T47D (cell line): ENCODE measurements at regions not wholly inside any gene's neighbourhood (a gene's known extent, or its start where the extent isn't known, plus 50 kb on each side); places are given as distances from the start of the nearest gene placed in this dataset.
"Not testable (repeated sequence)": the region's sequence is repeated elsewhere in the genome, so short reads cannot be mapped to it uniquely, and the experiment has no call there.

Source experiments
- DNase-seq, 2 experiments: peaks; one replicate each; pipeline versions ENCODE4 v3.0.0 to v3.0.0-alpha.2; 2011 to 2012; ENCODE audit warnings: low read depth in 1 of 2, low spot score in 1 of 2
- in situ Hi-C: cut with HindIII; loops from 2 replicates; pipeline ENCODE4 v1.10.0; 2016; ENCODE audit warnings: low sequenced_read_pairs, low pct_unique_long_range_greater_than_20kb

DNA sequence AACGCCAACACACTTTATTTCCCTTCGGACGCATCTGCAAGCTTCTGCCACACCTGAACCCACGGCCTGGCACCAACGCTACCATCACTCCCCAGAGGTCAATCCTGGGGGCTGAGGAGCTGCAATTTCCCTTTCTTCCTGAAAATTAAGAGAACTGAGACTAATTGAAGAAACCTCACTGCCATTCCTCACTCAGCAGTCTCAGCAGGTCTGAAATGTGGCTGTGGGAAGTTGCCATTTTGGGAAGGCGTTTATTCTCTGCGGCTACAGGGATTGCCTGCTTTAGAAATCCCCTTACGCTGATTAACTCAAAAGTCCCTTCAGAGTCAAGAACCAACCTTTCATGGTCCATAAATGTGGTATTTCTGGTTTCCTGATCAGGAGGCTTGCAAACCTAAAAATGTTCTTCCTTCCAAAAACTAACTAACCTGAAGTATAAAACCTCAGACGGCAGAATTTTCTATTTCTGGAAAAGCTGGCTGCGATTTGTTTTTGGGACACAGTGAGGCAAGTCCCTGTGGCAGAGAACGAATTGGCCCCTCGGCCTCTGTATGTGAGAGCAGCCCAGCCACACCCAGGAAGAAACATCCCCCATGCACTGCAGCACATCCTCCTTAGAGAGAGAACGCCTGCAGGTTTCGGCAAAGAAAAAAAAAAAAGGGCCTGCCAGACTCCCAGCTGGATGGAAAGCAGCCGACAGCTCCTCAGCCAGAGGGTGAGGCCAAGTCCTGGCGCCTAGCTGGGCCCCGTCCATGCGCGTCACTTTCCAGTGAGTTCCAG is 5404.8 kb upstream of the TPTE start:
- in situ Hi-C loops, DNase-seq: not testable (repeated sequence)

DNA sequence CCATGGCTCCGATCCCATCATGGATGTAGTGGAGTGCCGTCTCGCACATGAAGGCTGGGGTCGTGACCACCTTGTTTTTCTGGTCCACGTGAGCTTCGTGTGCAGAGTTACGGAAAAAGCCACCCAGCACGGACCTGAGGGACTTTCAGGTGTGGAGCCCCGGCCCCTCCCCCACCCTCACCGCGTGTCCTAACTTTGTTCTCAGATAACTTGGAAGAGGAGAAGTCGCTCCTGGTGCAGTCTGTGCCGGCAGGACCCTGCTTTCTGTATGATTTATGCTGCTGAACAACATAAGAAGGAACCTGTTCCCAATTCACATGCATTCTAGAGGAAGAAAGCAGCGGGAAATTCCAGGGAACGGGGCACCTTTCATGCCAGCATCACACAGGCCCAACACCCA is 5404.2 kb upstream of the TPTE start:
- DNase-seq, in situ Hi-C loops: not testable (repeated sequence)

DNA sequence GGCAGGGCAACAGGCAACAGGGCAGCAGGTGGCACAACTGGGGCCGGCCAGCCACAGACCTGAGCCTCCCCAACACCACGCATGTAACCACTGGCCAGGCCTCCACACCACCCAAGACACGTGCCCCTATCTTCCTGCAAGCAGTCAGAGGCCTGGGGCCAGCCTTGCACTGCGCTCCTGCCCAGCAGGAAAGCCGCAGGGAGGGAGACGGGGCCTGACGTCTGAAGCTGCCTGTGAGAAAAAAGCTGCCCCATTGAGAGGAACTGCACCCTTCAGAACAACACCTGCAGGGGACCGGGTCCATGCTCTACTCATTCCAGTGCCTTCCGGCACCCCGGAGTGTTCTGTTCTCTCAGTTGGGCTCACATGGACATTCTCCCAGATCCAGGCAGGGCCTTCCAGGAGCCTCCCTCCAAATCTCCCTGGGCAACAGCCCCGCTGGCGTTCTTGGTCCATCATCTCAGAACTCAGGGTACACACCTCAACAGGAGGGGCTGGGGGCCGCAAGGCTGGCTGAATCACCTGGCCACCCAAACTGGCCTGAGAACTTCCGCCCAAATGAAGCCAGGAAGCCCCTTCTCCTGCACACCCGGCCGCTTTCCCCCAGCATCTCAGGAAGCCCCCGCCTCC is 5403.6 kb upstream of the TPTE start:
- in situ Hi-C loops, DNase-seq: not testable (repeated sequence)

GRCh38 chr21:5118296-5118679 is 5403.1 kb upstream of the TPTE start:
- in situ Hi-C loops, DNase-seq: not testable (repeated sequence)

GRCh38 chr21:5119179-5119578 is 5402.2 kb upstream of the TPTE start:
- DNase-seq, in situ Hi-C loops: not testable (repeated sequence)

DNA sequence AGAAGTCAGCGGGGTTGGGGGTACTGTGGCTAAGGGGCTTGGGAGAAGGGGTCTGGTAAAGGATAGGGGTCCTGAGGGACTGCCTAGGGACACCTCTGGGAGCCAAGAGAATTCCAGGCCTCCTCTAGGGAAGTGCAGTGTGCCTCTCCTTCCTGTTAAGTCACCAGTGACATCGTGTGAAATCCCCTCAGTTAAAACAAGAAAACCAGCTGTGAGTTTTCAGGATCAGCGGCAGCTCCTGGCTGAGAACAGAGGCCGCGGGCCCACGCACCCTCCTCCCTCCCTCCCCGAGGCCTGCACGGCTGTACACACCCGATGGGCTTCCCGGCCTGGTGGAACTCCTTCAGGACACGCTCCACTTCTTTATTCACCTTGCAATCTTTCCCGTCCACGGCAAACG is 5400.0 kb upstream of the TPTE start:
- in situ Hi-C loops, DNase-seq: not testable (repeated sequence)

DNA sequence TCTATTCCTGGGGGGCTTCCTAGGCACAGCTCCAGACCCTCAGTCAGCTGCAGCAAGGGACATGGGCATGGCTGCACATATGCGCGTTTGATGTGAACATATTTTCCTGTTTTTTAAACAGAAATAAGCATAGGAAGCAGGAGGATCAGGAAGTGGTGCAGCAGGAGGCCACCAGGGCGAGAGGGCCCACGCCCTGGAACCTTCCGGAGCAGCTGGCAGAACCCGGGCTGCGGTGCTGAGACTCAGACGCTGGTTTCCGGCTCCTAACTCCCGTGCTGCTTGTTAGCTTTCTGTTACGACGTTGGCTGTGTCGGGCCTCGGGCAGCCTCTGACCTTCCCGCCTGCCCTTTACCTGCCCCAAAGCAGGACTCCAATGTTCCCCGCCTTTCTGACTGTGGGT is 5399.5 kb upstream of the TPTE start:
- DNase-seq, in situ Hi-C loops: not testable (repeated sequence)

- DNase-seq, in situ Hi-C loops: not testable (repeated sequence)
These were observed 5397.7 kb upstream of the TPTE start for GRCh38 chr21:5123655-5124054.

- in situ Hi-C loops = not testable (repeated sequence)
- peak in 1 of 2 experiments; percentile 87 for DNase-seq
These were observed 5393.1 kb upstream of the TPTE start for GRCh38 chr21:5128261-5128660.

GRCh38 chr21:5133824-5134223 is 5387.6 kb upstream of the TPTE start:
- in situ Hi-C loops, DNase-seq: not testable (repeated sequence)

DNA sequence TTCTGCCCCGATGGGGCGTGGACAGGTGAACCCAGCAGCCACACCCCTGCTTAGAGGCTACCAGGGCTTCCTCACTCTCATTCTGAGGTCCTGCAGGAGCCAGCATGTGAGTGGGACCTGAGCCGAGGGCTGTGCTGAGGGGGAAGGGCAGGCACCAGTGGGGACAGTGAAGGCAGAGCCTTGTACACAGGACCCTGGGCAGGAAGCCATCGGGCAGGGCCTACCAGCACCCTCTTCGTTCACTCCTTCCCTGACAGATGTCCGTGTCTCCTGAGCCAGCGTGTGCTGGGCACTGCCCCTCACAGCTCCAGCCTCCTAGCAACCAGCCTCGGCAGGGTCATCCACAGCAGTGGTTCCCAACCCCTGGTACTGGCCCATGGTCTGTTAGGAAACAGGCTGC is 5385.0 kb upstream of the TPTE start:
- in situ Hi-C loops, DNase-seq: not testable (repeated sequence)

DNA sequence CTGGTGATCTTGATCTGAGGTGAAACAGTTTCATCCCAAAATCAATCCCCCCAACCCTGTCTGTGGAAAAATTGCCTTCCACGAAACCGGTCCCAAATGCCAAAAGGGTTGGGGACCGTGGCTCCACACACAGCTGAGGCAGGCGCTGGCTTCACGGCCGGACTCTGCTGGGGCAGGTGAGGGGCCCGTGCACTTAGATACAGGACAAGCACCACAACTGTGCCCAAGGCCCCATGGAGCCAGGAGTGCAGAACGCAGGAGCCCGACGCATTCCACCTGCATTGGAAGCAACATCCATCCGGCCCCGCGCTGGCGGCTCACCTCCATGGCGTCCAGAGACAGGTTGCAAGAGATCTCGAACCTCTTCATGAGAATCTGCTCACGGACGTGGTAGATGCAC is 5384.4 kb upstream of the TPTE start:
- in situ Hi-C loops, DNase-seq: not testable (repeated sequence)

- DNase-seq, in situ Hi-C loops: not testable (repeated sequence)
These were observed 5382.7 kb upstream of the TPTE start for GRCh38 chr21:5138687-5139086.

GRCh38 chr21:5139528-5139927 is 5381.9 kb upstream of the TPTE start:
- DNase-seq, in situ Hi-C loops: not testable (repeated sequence)

DNA sequence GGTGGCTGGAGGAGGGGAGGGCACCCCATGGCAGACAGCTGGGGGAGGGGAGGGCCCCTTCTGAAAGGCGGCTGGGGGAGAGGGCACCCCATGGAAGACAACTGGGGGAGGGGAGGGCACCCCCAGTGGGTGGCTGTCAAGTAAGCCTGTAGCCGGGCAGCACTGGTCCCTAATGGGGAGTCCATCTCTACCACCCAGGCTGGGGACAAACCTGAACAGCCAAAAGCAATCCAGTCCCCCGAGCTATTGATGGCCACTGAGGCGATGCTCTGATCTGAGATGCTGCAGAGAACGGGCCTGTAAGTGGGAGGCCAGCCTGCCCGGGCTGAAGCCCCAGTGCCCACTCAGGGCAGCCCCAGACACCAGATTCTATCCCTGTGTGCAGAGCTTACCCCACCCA is 5378.4 kb upstream of the TPTE start:
- DNase-seq, in situ Hi-C loops: not testable (repeated sequence)

- in situ Hi-C loops, DNase-seq: not testable (repeated sequence)
These were observed 5376.7 kb upstream of the TPTE start for GRCh38 chr21:5144731-5145130.

DNA sequence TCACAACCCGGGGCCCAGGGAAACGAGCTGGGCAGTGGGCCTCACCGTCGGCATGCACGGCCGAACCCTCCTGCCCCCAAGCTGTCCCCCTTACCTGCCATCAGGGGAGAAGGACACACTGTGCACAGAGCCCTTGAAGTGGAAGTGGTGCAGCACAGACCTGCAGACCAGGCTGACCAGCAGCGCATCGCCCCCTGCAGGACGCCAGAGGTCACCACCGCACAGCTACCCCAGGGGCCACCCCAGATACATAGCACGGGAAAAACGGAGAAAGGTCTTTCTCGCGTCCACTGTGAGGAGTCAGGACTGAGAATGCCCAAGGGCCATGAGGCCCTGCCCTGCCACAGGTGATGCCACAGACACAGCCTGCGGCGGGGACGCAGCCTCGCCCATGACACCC is 5373.7 kb upstream of the TPTE start:
- DNase-seq, in situ Hi-C loops: not testable (repeated sequence)

GRCh38 chr21:5149222-5149621 is 5372.2 kb upstream of the TPTE start:
- in situ Hi-C loops, DNase-seq: not testable (repeated sequence)
